Keratinocyte (primary cell): ENCODE measurements at regions not wholly inside any gene's neighbourhood (a gene's known extent, or its start where the extent isn't known, plus 50 kb on each side); places are given as distances from the start of the nearest gene placed in this dataset.

Source experiments
- DNase-seq: peaks from one replicate; pipeline ENCODE4 v3.0.0-alpha.2; 2011; ENCODE audit warnings: low read depth, missing footprints, low spot score
- FAIRE-seq: peaks from 2 replicates; lab custom pipeline; 2011; peaks lifted over from hg19 to GRCh38; lab: Jason Lieb, UNC
- H2AFZ ChIP-seq: 2 replicates; pipeline ENCODE4 v1.6.0; 2012; ENCODE audit warnings: low read length, control low read depth, inconsistent platforms; ENCODE audit not compliant: control insufficient read depth
- H3K27ac ChIP-seq: 2 replicates; pipeline ENCODE4 v1.5.1; 2011; ENCODE audit warnings: low read length; ENCODE audit not compliant: control insufficient read depth, insufficient read depth
- H3K27me3 ChIP-seq: 3 replicates; pipeline ENCODE4 v1.6.0; 2011; ENCODE audit warnings: low read length; ENCODE audit not compliant: control insufficient read depth, insufficient read depth; ENCODE audit errors: extremely low read depth
- H3K36me3 ChIP-seq, 2 experiments: 2 replicates in 1 of 2; 3 replicates in 1 of 2; pipeline ENCODE4 v1.5.1; 2011; ENCODE audit warnings: low read length in 2 of 2, mild to moderate bottlenecking in 1 of 2; ENCODE audit not compliant: control insufficient read depth in 2 of 2, insufficient read depth in 2 of 2; ENCODE audit errors: extremely low read depth in 1 of 2
- H3K4me1 ChIP-seq: 3 replicates; pipeline ENCODE4 v1.5.1; 2011; ENCODE audit warnings: low read length; ENCODE audit not compliant: control insufficient read depth, insufficient read depth; ENCODE audit errors: extremely low read depth
- H3K4me2 ChIP-seq: 3 replicates; pipeline ENCODE4 v1.6.0; 2011; ENCODE audit warnings: low read depth, low read length; ENCODE audit not compliant: control insufficient read depth, insufficient read depth; ENCODE audit errors: extremely low read depth
- H3K4me3 ChIP-seq, 3 experiments: fragments of 200-600 bp in 1 of 3; sonication (generic) in 1 of 3; 2 replicates in 2 of 3; 3 replicates in 1 of 3; pipeline ENCODE4 v1.5.1; 2011 to 2016; ENCODE audit warnings: low read length in 3 of 3, mild to moderate bottlenecking in 3 of 3, control low read depth in 2 of 3, inconsistent platforms in 1 of 3, low read depth in 1 of 3, mixed read lengths in 1 of 3, mixed run types in 1 of 3, moderate library complexity in 1 of 3; ENCODE audit not compliant: control insufficient read depth in 2 of 3, insufficient read depth in 2 of 3; ENCODE audit errors: extremely low read depth in 1 of 3
- H3K79me2 ChIP-seq: 2 replicates; pipeline ENCODE4 v1.6.0; 2012; ENCODE audit warnings: low read length; ENCODE audit not compliant: control insufficient read depth, insufficient read depth
- H3K9ac ChIP-seq: 3 replicates; pipeline ENCODE4 v1.6.0; 2011; ENCODE audit warnings: low read length; ENCODE audit not compliant: control insufficient read depth, insufficient read depth; ENCODE audit errors: extremely low read depth
- H3K9me1 ChIP-seq: 3 replicates; pipeline ENCODE4 v1.6.0; 2011; ENCODE audit warnings: low read length; ENCODE audit not compliant: control insufficient read depth, insufficient read depth; ENCODE audit errors: extremely low read depth
- H3K9me3 ChIP-seq: 2 replicates; pipeline ENCODE4 v1.5.1; 2012; ENCODE audit warnings: low read depth, low read length; ENCODE audit not compliant: control insufficient read depth
- H4K20me1 ChIP-seq: 3 replicates; pipeline ENCODE4 v1.6.0; 2011; ENCODE audit warnings: low read length; ENCODE audit not compliant: control insufficient read depth, insufficient read depth; ENCODE audit errors: extremely low read depth
- EZH2 ChIP-seq: IDR thresholded peaks from one replicate; pipeline ENCODE4 v1.6.1; 2012; ENCODE audit warnings: inconsistent platforms, mild to moderate bottlenecking, low read length, moderate library complexity
- dilution Hi-C: fragments of 300-500 bp; cut with MboI; formaldehyde crosslinking; loops from one replicate; pipeline ENCODE4 v1.7.0; 2020; ENCODE audit warnings: low sequenced_read_pairs; ENCODE audit not compliant: extremely low pct_ligation_motif_present
- TF ChIP-seq, protein P1 (sequence below), 3 experiments: IDR thresholded peaks in 1 of 3; conservative IDR thresholded peaks in 1 of 3; optimal IDR thresholded peaks in 1 of 3; 2 replicates in 2 of 3; 3 replicates in 1 of 3; pipeline versions ENCODE3 to v1.5.1; 2011; ENCODE audit warnings: low read length in 3 of 3, mild to moderate bottlenecking in 3 of 3, moderate library complexity in 2 of 3, control low read depth in 1 of 3, inconsistent platforms in 1 of 3; ENCODE audit not compliant: insufficient read depth in 2 of 3; ENCODE audit errors: extremely low read depth in 1 of 3

DNA sequence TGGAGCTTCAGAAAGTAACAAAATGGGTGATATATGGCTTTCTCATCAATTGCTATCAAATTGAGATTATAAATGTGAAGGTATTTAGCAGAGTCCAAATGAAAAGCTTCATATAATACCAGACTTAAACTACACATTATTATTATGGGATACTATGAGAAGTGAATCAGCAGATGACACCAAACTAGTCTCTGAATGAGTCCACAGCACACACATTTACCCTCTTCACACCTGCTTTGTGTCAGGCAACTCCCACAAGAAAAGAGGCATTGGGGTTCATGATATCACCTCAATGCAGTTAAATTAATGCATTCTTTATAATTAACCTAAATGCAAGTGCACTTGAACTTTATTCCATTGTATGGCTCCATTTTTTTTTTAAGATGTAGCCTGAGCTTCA, 330.5 kb downstream of the BCL11B start:
- dilution Hi-C loops: no loop called here
- no peaks in the 10 kb centered on the region for H3K9me1 ChIP-seq
- DNase-seq: no peak

DNA sequence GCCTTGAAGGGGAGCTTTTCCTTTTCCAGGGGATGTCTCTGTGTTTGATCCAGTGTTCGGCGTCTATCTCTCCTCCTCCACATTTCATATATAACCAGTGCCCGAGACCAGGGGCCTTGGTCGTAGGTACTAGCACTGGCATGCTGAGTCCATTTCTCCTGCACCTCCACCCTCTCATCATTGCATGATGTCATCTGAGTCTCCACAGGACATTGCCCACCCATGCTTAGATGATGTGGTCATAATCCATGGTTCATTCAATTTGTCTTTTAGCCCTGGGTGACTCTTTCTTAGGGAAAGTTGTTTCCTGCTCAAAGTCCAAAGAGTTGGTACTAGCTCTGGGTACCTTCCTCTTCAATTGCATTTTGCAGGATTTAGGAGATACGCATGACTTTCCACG, 328.1 kb downstream of the BCL11B start:
- no peak for TF ChIP-seq EZH2
- TF ChIP-seq, protein P1, sequence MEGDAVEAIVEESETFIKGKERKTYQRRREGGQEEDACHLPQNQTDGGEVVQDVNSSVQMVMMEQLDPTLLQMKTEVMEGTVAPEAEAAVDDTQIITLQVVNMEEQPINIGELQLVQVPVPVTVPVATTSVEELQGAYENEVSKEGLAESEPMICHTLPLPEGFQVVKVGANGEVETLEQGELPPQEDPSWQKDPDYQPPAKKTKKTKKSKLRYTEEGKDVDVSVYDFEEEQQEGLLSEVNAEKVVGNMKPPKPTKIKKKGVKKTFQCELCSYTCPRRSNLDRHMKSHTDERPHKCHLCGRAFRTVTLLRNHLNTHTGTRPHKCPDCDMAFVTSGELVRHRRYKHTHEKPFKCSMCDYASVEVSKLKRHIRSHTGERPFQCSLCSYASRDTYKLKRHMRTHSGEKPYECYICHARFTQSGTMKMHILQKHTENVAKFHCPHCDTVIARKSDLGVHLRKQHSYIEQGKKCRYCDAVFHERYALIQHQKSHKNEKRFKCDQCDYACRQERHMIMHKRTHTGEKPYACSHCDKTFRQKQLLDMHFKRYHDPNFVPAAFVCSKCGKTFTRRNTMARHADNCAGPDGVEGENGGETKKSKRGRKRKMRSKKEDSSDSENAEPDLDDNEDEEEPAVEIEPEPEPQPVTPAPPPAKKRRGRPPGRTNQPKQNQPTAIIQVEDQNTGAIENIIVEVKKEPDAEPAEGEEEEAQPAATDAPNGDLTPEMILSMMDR (optimal IDR thresholded peaks at IDR 0.05 in 1 of 3, IDR thresholded peaks at IDR 0.05 in 1 of 3, conservative IDR thresholded peaks at IDR 0.05 in 1 of 3; ENCODE audit: extremely low read depth in 1 of 3, insufficient read depth in 2 of 3, low read length in 3 of 3): no peak
- FAIRE-seq (no peak), DNase-seq (no peak)
- no peak overlapping the region for H3K27ac ChIP-seq
- H3K9ac ChIP-seq: no peak overlapping the region
- no peak overlapping the region for H3K4me2 ChIP-seq
- H2AFZ ChIP-seq: no peak overlapping the region
- no peaks in the 10 kb centered on the region for H3K27me3 ChIP-seq
- H3K79me2 ChIP-seq: no peaks in the 10 kb centered on the region
- H4K20me1 ChIP-seq: no peaks in the 10 kb centered on the region
- no peaks in the 10 kb centered on the region for H3K36me3 ChIP-seq
- H3K9me1 ChIP-seq: no peaks in the 10 kb centered on the region
- dilution Hi-C loops: no loop called here
- H3K9me3 ChIP-seq: no peaks in the 10 kb centered on the region
- no peaks in the 10 kb centered on the region for H3K4me1 ChIP-seq
- no peak overlapping the region for H3K4me3 ChIP-seq

More for the DNA sequence above, 330.5 kb downstream of the BCL11B start:
- H3K9me3 ChIP-seq: no peaks in the 10 kb centered on the region
- no peaks in the 10 kb centered on the region for H3K79me2 ChIP-seq
- TF ChIP-seq EZH2: no peak
- TF ChIP-seq, protein P1 (optimal IDR thresholded peaks at IDR 0.05 in 1 of 3, IDR thresholded peaks at IDR 0.05 in 1 of 3, conservative IDR thresholded peaks at IDR 0.05 in 1 of 3; ENCODE audit: extremely low read depth in 1 of 3, insufficient read depth in 2 of 3, low read length in 3 of 3): no peak
- H3K4me3 ChIP-seq: no peak overlapping the region
- no peak overlapping the region for H3K27ac ChIP-seq
- no peak overlapping the region for H3K4me2 ChIP-seq
- H3K36me3 ChIP-seq: no peaks in the 10 kb centered on the region
- H4K20me1 ChIP-seq: no peaks in the 10 kb centered on the region
- H2AFZ ChIP-seq: no peak overlapping the region
- H3K27me3 ChIP-seq: peaks cover 5% of the 10 kb centered on the region
- no peak overlapping the region for H3K9ac ChIP-seq
- FAIRE-seq: no peak
- H3K4me1 ChIP-seq: no peaks in the 10 kb centered on the region
